HG03575 (cell line): ENCODE measurements at regions not wholly inside any gene's neighbourhood (a gene's known extent, or its start where the extent isn't known, plus 50 kb on each side); places are given as distances from the start of the nearest gene placed in this dataset.

Source experiments
- ATAC-seq: cut with Tn5 transposase; IDR thresholded peaks from one replicate; pipeline ENCODE4 v1.9.1; 2021; ENCODE audit not compliant: unreplicated experiment, insufficient number of reproducible peaks, low FRiP score; ENCODE audit errors: extremely low read depth

GRCh38 chr2:6443061-6443823 lies 422.5 kb downstream of the CMPK2 start:
- no peak for ATAC-seq

GRCh38 chr2:6444514-6444913 lies 421.2 kb downstream of the CMPK2 start:
- ATAC-seq = no peak

- ATAC-seq = no peak
Measured at GRCh38 chr2:6445156-6445555, 420.6 kb downstream of the CMPK2 start.

GRCh38 chr2:6446938-6447608 lies 418.6 kb downstream of the CMPK2 start:
- no peak for ATAC-seq

- no peak for ATAC-seq
Measured at GRCh38 chr2:6448893-6449292, 416.8 kb downstream of the CMPK2 start.

- no peak for ATAC-seq
Measured at GRCh38 chr2:6449343-6449742, 416.4 kb downstream of the CMPK2 start.

GRCh38 chr2:6452702-6453481 lies 412.8 kb downstream of the CMPK2 start:
- no peak for ATAC-seq

- ATAC-seq = no peak
Measured at GRCh38 chr2:6454286-6454990, 411.3 kb downstream of the CMPK2 start.

GRCh38 chr2:6459138-6459537 lies 406.6 kb downstream of the CMPK2 start:
- ATAC-seq = no peak

- no peak for ATAC-seq
Measured at GRCh38 chr2:6470518-6470917, 395.2 kb downstream of the CMPK2 start.

GRCh38 chr2:6471419-6471818 lies 394.3 kb downstream of the CMPK2 start:
- no peak for ATAC-seq

- ATAC-seq = peak; percentile 36
Measured at GRCh38 chr2:6474161-6475140, 391.3 kb downstream of the CMPK2 start.

GRCh38 chr2:6475155-6475940 lies 390.4 kb downstream of the CMPK2 start:
- peak; percentile 60 for ATAC-seq

- ATAC-seq = no peak
Measured at GRCh38 chr2:6480514-6480913, 385.2 kb downstream of the CMPK2 start.

- ATAC-seq = no peak
Measured at GRCh38 chr2:6482256-6482655, 383.5 kb downstream of the CMPK2 start.

- ATAC-seq = no peak
Measured at GRCh38 chr2:6487765-6488164, 377.9 kb downstream of the CMPK2 start.

- ATAC-seq = no peak
Measured at GRCh38 chr2:6492573-6492972, 373.1 kb downstream of the CMPK2 start.
